GM19240 (cell line): ENCODE measurements at regions not wholly inside any gene's neighbourhood (a gene's known extent, or its start where the extent isn't known, plus 50 kb on each side); places are given as distances from the start of the nearest gene placed in this dataset.
"Not testable (repeated sequence)": the region's sequence is repeated elsewhere in the genome, so short reads cannot be mapped to it uniquely, and the experiment has no call there.

Experiments used
- DNase-seq: peaks from one replicate; pipeline ENCODE4 v3.0.0; 2011; ENCODE audit warnings: low spot score; ENCODE audit not compliant: insufficient read length

DNA sequence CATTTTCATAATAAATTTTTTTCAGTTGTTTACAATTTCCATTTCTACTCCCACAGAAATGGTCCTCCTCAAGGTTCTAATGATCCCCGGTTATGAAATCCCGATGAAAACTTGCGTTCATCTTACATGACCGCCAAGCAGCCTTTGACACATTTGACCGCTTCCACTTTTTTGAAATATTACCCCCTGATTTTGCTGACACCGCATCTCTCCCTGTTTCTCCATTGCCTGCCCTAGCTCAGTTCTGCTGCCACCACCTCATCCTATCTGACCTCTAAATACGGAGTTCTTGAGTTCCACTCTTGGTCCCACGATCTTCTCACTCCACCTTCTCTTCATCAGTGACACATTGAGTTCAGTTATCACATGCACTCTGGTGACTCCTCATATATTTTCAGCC is 74.1 kb downstream of the SLC35B3 start:
- DNase-seq = no peak

DNA sequence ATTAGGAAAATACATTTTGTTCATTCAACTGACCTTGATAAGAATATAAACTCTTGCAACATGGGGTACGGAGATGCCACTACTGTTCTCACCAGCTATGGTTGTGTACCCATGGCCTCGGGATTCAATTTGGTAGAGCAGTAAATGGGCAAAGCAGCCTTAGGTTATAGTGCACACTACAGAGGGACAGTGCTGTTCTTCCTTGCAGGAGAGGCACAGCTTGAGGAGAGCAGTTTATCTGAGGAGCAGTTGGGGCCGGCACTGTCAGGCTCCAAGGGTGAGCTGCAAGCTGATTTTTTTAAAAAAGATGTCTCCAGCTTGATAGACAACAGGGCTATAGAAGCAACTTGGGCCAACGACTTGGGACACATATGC is 82.4 kb downstream of the SLC35B3 start:
- DNase-seq = no peak

GRCh38 chr6:8352335-8352965 is 82.9 kb downstream of the SLC35B3 start:
- DNase-seq = no peak

DNA sequence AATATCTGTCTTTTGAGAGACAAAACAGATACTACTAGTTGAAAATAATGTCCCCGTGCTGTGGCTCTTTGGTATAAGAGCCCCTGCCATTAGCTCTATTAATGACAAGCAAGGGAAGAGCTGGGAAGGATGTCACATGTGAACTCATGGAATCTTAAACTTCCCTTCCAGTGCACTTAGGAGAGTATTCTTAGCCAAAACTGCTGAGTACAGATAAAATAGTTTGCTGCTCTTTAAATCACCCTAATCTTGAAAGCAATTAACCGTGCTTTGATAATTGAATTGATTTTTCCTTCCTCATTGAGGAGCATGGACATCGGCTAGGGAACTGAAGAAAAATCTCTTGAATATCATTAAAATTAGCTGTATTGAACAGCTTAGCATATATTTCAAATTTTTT is 91.7 kb downstream of the SLC35B3 start:
- no peak for DNase-seq

- DNase-seq = no peak
These were observed 93.0 kb downstream of the SLC35B3 start for GRCh38 chr6:8342241-8342819.

DNA sequence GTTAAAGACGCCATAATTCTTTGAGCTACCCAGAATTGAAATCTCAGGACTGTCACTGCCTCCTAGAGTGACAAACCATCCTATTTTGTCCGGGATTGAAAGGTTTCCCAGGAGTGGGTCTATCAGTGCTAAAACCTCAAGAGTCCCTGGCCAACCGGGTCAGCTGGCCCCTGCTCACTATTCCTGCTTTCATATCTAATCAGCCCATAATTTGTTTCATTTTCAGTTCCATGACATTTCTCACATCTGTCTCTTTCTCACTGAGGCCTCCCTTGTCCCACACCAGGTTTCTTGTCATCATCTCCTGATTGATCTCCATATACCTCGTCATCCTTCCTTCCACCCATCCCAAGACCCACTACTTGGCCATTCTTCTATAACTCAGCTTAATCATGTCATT is 98.2 kb downstream of the SLC35B3 start:
- DNase-seq = no peak

DNA sequence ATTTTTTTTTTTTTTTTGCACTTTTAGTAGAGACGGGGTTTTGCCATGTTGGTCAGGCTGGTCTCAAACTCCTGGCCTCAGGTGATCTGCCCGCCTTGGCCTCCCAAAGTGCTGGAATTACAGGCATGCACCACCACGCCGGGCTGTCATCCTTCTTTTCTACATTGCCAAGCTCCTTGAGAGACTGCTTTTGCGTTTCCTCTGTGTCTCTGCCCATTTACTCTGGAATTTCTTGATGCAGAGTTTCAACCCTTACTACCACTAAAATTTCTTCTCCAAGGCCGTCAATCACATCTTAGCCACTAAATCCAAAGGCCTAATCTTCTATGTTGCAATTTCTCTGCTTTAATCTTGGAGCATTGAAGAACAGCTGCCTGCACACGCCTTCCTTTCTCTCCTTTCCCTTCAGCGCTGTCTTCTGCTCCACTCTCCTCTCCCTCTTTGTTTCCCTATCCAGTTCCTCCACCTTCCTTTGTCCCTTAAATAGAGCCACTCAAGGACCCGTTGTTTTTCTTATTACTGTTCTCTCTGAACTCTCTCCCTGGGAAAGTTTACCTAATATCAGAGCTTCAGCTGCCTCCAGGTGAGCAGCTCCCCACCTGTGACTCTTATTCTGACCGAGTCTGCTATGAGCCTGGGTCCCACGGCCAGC is 98.8 kb downstream of the SLC35B3 start:
- no peak for DNase-seq

GRCh38 chr6:8335896-8336295 is 99.4 kb downstream of the SLC35B3 start:
- no peak for DNase-seq

DNA sequence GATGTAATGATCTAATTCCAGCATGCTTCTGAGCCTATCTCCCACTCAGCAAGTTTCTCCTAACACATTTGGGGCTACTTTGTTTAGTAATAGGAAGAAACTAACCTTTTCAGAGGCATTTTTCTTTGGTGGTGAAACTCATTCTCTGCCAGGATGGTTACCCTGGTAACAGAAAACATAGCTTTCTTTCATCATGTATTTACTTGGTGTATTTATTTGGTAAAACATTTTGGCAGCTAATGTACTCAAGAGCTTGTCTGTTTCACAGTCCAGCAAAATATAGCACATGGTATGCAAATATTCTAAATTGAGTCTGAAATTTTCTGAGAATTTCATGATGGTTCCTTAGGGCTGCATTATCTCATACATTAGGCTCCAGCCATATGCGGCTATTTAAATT is 100.0 kb downstream of the SLC35B3 start:
- no peak for DNase-seq

GRCh38 chr6:8334113-8334512 is 101.2 kb downstream of the SLC35B3 start:
- DNase-seq = no peak

DNA sequence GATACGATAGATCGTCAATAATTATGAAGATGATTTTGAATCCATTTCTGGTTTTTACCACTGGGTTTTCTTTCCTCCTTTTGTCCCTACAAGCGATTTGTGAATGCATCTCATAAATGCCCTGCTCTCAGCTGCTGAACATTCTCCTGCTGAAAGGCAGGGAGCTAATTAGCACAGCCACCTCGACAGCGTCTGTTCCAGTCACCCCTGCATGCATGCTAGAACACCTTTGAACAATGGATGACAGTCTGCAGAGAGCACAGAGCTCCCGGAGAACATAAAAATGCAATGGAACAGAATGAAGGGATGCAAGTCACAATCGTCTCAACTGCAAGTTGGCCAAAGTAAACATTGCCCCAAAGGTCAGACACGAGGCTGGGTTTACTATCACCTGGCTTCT is 105.8 kb downstream of the SLC35B3 start:
- no peak for DNase-seq

GRCh38 chr6:8325743-8326142 is 109.6 kb downstream of the SLC35B3 start:
- DNase-seq = no peak

- no peak for DNase-seq
These were observed 112.7 kb downstream of the SLC35B3 start for GRCh38 chr6:8322659-8323058.

DNA sequence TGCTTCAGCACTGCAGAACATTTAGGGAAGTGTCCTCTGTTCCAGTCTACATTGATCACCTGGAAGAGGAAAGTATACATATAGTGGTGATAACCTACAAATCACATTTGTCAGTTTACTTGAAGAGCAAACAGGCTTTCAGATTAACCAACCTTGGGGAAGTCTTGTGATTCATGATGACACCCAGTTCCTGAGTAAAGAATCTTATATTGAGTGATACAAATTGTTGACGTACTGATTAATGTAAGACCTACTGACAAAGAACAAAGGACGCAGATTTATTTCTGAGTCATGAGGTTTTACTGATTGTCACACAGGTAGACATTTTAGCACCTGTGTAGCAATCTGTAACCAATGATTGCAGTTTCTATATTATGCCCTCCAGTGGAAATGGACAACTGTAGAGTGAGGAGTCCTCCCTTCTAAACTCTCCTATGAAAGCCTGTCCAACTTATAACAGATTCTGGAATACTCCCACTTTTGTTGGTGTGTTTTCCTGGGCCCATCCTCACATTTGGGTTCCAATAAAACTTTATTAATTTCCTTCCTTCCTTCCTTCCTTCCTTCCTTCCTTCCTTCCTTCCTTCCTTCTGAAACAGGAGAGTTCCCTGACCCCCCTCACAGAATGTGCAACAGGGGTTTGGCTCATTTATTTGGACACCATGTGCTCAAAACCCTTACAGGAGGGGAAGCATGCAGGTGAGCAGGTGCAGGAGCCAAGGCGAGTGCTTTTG is 113.5 kb downstream of the SLC35B3 start:
- no peak for DNase-seq

GRCh38 chr6:8315154-8315553 is 120.2 kb downstream of the SLC35B3 start:
- DNase-seq = no peak

DNA sequence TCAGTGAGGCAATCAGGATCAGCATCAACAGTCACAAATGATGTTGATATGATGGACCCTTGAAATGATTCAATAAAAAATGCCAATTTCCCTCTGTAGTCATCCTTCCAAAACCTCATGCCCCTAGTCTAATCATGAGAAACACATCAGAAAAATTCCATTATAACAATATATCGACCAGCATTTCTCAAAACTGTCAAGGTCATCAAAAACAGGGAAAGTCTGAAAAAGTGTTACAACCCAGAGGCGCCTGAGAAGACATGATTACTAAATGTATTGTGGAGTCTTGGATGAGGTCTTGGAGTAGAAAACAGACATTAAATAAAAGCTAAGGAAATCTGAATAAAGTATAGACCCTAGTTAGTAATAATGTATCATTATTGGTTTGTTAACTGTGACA is 133.8 kb downstream of the SLC35B3 start:
- no peak for DNase-seq

DNA sequence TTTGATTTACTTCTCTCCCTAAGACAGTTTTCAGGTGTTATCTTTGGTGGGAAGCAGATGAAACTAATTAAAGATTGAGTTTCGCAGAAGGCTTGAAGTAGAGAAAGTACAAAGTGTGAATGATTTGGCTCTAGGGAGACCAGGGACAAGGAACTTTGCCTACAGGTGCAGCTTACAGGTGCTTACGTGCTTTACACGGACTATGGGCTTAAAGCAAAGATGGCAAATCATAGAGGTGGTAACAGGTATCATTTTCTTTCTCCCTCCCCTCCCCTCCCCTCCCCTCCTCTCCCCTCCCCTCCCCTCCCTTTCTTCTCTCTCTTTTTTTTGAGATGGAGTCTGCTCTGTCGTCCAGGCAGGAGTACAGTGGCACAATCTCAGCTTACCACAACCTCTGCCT is 136.3 kb downstream of the SLC35B3 start:
- no peak for DNase-seq

DNA sequence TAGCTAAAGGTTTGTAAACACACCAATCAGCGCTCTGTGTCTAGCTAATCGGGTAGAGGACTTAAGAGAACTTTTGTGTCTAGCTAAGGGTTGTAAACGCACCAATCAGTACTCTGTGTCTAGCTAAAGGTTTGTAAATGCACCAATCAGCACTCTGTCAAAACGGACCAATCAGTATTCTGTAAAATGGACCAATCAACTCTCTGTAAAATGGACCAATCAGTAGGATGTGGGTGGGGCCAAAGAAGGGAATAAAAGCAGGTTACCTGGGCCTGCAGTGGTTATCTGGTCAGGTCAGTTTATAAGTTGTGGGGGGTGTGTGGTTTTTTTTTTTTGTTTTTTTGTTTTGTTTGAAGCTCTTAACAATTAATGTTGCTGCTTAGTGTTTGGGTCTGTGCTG is 152.4 kb downstream of the SLC35B3 start:
- not testable (repeated sequence) for DNase-seq

DNA sequence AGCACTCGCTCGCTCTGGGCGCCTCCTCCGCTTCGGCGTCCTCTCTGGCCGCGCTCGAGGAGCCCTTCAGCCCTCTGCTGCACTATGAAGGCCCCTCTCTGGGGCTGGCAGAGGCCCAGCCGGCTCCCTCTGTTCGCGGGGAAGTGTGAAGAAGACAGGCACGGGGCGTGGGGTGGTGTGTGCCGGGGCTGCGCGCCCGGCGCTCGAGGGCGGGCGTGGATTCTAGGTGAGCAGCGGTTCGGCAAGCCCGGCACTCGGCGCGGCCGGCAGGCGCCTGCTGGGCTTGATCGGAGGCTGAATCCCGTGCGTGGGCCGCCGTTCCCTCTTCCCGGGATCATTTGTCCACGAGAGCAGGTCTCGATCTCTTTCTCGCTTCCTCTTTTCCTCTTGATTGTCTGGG is 153.0 kb downstream of the SLC35B3 start:
- DNase-seq = no peak

- DNase-seq = no peak
These were observed 156.1 kb downstream of the SLC35B3 start for GRCh38 chr6:8279041-8279805.

GRCh38 chr6:8278562-8278961 is 156.8 kb downstream of the SLC35B3 start:
- no peak for DNase-seq

DNA sequence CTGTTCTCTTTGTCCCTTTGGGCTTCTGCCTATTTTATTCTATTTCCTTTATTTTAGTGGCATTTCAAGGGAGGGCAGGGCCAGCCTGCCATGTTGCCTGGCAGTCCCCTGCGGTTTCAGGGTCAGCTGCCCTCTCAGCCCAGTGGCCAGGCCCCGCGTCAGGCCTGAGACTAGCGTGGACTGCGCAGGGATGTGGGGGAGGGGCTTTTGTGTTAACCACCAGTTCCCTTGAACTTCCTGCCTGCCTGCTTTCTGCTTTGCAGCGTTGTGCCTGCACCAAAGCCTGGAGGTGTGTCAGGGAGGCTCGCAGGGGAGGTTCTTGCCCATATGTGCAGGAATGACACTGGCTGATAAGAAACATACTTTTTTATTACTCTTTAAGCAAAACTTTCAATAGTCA is 157.6 kb downstream of the SLC35B3 start:
- no peak for DNase-seq
